ENCODE measurements at regions not wholly inside any gene's neighbourhood (a gene's known extent, or its start where the extent isn't known, plus 50 kb on each side); places are given as distances from the start of the nearest gene placed in this dataset.
"Not testable (repeated sequence)": the region's sequence is repeated elsewhere in the genome, so short reads cannot be mapped to it uniquely, and the experiment has no call there.

- no peak for DNase-seq
Observed at GRCh38 chr2:65622951-65623535, 190.6 kb upstream of the SPRED2 start.

- no peak for DNase-seq
Observed at GRCh38 chr2:65622499-65622898, 190.1 kb upstream of the SPRED2 start.

GRCh38 chr2:65620524-65620923, 188.1 kb upstream of the SPRED2 start:
- DNase-seq, result no peak

GRCh38 chr2:65620026-65620425, 187.6 kb upstream of the SPRED2 start:
- no peak for DNase-seq

GRCh38 chr2:65615602-65616001, 183.2 kb upstream of the SPRED2 start:
- DNase-seq, result no peak

DNA sequence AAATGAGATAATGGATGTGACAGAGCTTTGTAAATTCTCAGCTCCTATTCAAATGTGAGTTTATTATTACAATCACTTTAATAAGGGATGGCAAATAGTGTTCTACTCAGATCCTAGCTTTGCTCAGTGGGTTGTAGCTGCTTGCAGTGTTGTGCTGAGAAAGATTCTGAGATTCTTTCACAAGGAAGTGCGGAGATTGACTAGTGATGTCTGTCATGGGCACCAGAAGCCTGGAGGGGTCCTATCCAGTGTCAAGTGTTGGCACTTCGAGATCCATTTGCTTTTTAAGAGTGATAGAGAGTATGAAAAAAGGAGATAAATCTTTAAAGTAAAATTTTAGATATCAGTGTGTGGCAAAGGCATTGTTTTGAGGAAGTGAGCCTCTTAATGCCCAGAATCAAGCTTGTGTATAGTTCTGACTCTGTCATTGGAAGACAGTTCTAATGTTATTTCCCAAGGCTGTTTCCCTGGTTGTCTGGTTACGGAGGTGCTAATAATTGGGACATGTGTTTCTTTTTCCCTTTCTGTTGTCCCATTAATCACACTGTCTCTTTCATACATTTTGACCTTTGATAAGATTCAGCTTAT, 181.7 kb upstream of the SPRED2 start:
- DNase-seq, result no peak

- no peak for DNase-seq
Observed at GRCh38 chr2:65611488-65611887, 179.1 kb upstream of the SPRED2 start.

GRCh38 chr2:65608916-65609315, 176.5 kb upstream of the SPRED2 start:
- DNase-seq, result no peak

DNA sequence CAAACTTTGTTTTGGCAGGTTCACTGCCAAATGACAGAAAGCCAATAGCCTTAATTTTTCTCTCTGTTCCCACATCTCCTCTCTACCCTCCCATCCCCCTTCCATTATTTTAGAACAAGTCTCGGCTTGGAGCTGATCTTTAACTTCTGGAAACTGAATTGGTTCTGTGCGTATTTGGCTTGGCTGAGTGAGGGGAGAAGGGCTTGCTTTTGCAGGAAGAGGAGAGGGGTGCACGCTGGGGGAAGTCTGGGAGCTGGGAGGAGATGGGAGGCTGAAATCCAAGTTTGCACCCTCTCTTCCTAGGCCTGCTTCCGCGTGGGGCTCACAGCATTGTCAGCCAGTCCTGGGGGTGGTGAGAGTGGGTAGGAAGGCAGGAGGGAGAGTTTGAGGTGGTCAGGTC, 176.1 kb upstream of the SPRED2 start:
- DNase-seq, result no peak

- DNase-seq, result no peak
Observed at GRCh38 chr2:65607662-65608305, 175.4 kb upstream of the SPRED2 start.

DNA sequence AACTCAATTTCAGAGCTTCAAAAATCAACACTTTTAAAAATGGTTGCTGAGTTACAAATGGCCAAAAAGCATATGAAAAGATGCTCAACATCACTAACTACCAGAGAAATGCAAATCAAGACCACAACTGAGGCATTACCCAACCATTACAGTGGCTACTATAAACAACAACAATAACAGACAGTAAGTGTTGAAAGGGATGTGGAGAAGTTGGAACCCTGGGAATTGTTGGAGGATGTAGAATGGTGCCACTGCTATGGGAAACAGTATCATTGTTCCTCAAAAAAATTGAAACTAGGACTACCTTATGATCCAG, 173.3 kb upstream of the SPRED2 start:
- no peak for DNase-seq

DNA sequence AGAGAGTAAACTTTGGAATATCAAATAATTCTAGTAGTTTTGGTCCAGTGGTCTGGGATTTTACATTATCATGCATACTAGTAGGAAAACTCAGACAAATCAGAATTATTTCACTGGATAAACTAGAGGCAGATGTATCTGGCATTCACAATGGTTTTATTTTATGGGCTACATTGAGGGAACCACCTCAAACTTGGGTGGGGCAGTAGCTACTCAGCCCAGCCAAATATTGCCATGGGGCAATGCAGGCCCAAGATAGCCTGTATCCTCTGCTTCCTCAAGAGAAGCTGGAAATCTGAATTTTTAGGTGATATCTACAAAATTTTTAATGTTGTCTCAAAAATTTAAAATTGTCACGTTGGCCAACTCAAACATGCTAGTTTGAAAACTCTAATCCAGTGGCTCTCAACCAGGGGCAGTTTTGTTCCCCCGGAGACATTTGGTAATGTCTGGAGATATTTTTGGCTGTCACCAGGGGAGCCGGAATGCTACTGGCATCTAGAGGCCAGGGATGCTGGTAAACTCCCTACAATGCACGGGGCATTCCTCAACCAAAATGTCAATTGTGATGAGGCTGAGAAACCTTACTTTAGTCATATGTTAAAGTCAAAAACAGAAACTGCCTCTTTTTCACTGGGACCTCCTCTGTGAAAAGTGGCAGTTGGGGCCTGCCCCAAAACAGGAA, 172.8 kb upstream of the SPRED2 start:
- no peak for DNase-seq

DNA sequence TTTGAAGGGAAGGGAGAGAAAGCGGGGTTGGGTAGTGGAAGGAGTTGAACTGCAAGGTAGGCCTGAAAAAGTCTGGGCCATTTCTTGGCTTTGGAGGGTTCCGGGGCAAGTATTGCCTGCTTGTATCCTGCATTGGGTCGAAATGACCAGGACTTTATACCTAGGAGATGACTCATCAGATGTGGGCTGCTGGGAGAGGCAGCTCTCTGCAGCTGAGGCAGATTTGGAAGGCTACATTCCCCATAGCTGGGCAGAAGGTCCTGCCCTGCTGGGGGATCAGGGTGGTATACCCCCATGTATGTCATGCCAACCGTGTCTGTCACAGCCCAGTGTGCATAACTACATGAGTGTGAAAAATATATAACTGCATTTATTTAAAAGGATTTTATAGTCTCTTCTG, 171.8 kb upstream of the SPRED2 start:
- no peak for DNase-seq

DNA sequence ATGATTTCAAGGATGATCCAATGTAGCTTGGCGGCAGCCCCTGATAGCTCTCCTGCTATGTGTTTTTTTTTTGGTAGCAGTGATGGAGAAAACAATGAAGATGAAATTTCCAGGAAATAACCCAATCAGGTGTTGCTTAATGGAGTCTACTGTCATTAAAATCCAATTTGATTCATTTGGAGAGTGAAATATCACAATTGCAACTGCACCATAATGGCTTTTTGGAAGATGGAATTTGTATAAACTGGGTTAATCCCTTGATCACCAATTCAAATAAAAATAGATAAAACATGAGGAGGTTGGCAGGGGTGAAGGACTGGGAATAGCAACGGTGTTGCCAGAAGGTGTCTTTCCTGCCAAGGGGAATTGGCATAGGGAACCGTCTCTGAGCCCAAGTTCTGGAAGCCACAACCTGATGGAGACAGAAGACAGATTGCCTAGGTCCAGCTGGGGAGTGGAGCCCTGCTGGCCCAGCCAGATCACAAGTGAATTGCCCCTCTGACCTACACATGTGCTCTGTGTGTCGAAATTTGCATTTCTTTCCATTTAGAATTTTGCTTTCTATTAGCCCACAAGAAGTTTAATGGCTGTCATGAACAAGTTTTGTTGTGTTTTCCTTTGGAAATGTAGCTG, 170.3 kb upstream of the SPRED2 start:
- DNase-seq, result no peak

GRCh38 chr2:65600871-65601270, 168.5 kb upstream of the SPRED2 start:
- not testable (repeated sequence) for DNase-seq

DNA sequence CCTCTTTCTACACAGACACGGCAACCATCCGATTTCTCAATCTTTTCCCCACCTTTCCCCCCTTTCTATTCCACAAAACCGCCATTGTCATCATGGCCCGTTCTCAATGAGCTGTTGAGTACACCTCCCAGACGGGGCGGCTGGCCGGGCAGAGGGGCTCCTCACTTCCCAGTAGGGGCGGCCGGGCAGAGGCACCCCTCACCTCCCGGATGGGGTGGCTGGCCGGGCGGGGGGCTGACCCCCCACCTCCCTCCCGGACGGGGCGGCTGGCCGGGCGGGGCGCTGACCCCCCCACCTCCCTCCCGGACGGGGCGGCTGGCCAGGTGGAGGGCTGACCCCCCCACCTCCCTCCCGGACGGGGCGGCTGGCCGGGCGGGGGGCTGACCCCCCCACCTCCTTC, 168.0 kb upstream of the SPRED2 start:
- not testable (repeated sequence) for DNase-seq

DNA sequence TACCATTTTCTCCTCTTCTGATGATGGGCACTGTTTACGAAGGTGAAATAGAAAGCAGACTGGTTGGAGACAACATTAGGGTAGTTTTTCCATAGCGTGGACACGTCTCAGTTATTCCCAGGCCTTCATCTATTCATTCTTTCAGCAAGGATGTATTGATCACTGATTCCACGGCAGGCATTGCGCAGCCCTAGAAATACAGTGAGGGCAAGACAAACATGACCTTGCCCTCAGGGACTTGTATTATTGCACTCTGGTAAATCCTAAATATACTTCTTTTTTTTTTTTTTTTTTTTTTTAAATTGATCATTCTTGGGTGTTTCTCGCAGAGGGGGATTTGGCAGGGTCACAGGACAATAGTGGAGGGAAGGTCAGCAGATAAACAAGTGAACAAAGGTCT, 167.3 kb upstream of the SPRED2 start:
- no peak for DNase-seq

GRCh38 chr2:65598996-65599395, 166.6 kb upstream of the SPRED2 start:
- no peak for DNase-seq

- no peak for DNase-seq
Observed at GRCh38 chr2:65598264-65598663, 165.9 kb upstream of the SPRED2 start.

DNA sequence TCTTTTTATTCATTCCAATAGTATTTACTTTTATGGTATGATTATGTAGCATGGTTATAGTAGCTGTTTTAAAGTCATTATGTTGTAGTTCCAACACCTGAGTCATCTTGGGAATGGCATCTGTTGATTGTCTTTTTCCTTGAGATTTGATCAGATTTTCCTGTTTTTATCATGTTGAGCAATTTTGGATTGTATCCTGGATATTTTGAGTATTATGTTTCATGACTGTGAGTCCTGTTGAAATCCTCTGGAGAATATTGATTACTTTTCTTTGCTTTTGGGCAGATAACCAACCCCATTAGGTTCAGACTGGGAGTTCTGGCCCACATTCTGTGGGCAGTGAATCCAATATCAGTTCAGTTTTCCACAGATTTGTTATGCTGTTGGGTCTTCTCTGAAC, 163.2 kb upstream of the SPRED2 start:
- no peak for DNase-seq

- DNase-seq, result no peak
Observed at GRCh38 chr2:65594150-65594549, 161.8 kb upstream of the SPRED2 start.

GRCh38 chr2:65589667-65590066, 157.3 kb upstream of the SPRED2 start:
- no peak for DNase-seq

DNA sequence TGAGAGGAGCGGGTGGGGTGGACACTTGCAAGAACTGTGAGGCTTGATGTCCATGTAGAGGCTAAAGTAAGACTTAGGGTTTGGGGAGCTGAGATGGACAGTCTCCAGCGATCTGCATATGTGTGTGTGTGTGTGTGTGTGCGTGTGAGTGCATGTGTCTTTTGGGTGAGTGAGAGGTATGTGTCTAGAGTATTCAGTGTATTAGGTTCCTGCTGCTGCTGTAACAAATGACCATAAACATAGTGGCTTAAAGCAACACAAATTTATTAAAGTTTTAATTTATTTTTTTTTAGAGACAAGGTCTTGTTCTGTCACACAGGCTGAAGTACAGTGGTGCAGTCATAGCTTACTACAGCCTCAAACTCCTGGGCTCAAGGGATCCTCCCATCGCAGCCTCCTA, 155.4 kb upstream of the SPRED2 start:
- DNase-seq, result no peak

DNA sequence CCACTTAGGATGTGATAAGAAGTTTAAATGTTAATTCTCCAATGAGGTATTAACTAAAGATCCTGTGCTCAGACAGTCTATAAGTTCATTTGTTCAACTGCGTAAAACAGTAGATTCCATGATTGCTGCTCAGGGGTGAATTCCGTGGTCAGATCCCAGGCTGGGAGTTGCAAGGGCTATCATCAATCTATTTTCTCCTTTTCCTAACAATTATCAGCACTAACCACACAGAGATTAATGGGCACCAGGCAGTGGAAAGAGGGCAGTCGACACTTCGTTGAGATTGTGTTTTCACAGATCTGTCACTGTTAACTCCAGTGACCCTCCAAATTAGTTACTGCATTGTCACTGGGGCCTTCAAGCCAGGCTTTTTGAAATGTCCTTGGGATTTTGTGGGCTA, 154.1 kb upstream of the SPRED2 start:
- no peak for DNase-seq
